Gastroesophageal sphincter (tissue), 4 donors: ENCODE measurements at regions not wholly inside any gene's neighbourhood (a gene's known extent, or its start where the extent isn't known, plus 50 kb on each side); places are given as distances from the start of the nearest gene placed in this dataset.
A peak's percentile ranks its signal among the peaks of the same experiment; 100 is the strongest.

Experiments used
- ATAC-seq: fragments of 150-250 bp; one replicate; pipeline ENCODE4 v1.9.1; 2016; ENCODE audit warnings: mild to moderate bottlenecking, moderate library complexity
- H3K27ac ChIP-seq, 4 donors: fragments of 200-600 bp; sonication (generic) in 3 of 4; 1 replicate in 3 of 4; 2 replicates in 1 of 4; pipeline ENCODE4 v1.5.1; 2016 to 2019
- H3K27me3 ChIP-seq: fragments of 200-600 bp; sonication (generic); one replicate; pipeline ENCODE4 v1.5.1; 2019
- H3K36me3 ChIP-seq, 2 donors: fragments of 200-600 bp; sonication (generic); one replicate each; pipeline ENCODE4 v1.5.1; 2019; ENCODE audit warnings: control low read depth in 1 of 2
- H3K4me1 ChIP-seq, 3 donors: fragments of 200-600 bp; sonication (generic); 1 replicate in 2 of 3; 2 replicates in 1 of 3; pipeline ENCODE4 v1.5.1; 2016 to 2019; ENCODE audit warnings: control low read depth in 2 of 3
- H3K4me3 ChIP-seq, 2 donors: fragments of 200-600 bp; sonication (generic); one replicate each; pipeline ENCODE4 v1.5.1; 2019; ENCODE audit warnings: mild to moderate bottlenecking in 1 of 2, moderate library complexity in 1 of 2
- H3K9me3 ChIP-seq, 3 donors: fragments of 200-600 bp; sonication (generic); one replicate each; pipeline ENCODE4 v1.5.1; 2017 to 2019; ENCODE audit warnings: control low read depth in 2 of 3
- EP300 ChIP-seq: sonication (generic); formaldehyde crosslinking; IDR thresholded peaks from one replicate; pipeline ENCODE4 v1.6.1; 2017; ENCODE audit warnings: antibody characterized with exemption, mild to moderate bottlenecking
- POLR2A ChIP-seq, 2 donors: fragments of 450-650 bp; IDR thresholded peaks; one replicate each; pipeline ENCODE4 v1.6.1; 2017; ENCODE audit warnings: antibody characterized with exemption in 2 of 2, mild to moderate bottlenecking in 2 of 2, moderate library complexity in 1 of 2
- POLR2AphosphoS5 ChIP-seq: sonication (generic); formaldehyde crosslinking; IDR thresholded peaks from one replicate; pipeline ENCODE4 v1.6.1; 2017; ENCODE audit warnings: antibody characterized with exemption
- WGBS, 2 donors: methylation state at CpG; one replicate each; pipeline ENCODE4 v1.1.5; 2018; ENCODE audit warnings: low coverage in 1 of 2; 5-methylcytosine and 5-hydroxymethylcytosine counted together
- TF ChIP-seq, protein P1 (sequence below), 4 experiments: fragments of 200-600 bp in 2 of 4; fragments of 450-650 bp in 2 of 4; sonication (generic) in 1 of 4; IDR thresholded peaks; one replicate each; pipeline ENCODE4 v1.5.1; 2017 to 2019; ENCODE audit warnings: antibody characterized with exemption in 4 of 4, mild to moderate bottlenecking in 2 of 4, moderate library complexity in 2 of 4

DNA sequence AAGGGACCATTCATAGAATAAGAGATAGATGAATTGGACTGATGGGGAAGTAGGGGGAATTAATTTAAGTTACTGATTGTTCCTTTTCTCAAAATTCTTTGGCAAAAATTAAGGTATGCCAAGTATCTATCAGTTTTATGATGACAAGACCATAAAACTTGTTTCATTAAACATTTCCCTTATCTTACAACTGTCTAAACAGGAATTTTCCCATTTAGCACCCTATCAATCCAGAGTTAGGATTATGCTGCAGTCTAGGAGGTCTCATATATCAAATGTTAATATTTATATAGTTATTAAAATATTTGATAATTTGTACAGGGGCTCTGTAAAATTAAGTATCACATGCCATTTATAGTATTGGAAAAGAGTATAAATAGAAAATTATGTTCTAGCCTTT is 51.5 kb upstream of the ARID1B start:
- Histone ChIP-seq H3K9me3 (no peaks in the 10 kb centered on the region), H3K27ac (no peak overlapping the region), H3K4me1 (peaks cover 4 to 14% (median 5%) of the 10 kb centered on the region in 3 donors), H3K36me3 (no peaks in the 10 kb centered on the region), H3K4me3 (no peak overlapping the region), H3K27me3 (no peaks in the 10 kb centered on the region)
- TF ChIP-seq POLR2A (IDR thresholded peaks at IDR 0.05), result no peak
- ATAC-seq, result no peak

DNA sequence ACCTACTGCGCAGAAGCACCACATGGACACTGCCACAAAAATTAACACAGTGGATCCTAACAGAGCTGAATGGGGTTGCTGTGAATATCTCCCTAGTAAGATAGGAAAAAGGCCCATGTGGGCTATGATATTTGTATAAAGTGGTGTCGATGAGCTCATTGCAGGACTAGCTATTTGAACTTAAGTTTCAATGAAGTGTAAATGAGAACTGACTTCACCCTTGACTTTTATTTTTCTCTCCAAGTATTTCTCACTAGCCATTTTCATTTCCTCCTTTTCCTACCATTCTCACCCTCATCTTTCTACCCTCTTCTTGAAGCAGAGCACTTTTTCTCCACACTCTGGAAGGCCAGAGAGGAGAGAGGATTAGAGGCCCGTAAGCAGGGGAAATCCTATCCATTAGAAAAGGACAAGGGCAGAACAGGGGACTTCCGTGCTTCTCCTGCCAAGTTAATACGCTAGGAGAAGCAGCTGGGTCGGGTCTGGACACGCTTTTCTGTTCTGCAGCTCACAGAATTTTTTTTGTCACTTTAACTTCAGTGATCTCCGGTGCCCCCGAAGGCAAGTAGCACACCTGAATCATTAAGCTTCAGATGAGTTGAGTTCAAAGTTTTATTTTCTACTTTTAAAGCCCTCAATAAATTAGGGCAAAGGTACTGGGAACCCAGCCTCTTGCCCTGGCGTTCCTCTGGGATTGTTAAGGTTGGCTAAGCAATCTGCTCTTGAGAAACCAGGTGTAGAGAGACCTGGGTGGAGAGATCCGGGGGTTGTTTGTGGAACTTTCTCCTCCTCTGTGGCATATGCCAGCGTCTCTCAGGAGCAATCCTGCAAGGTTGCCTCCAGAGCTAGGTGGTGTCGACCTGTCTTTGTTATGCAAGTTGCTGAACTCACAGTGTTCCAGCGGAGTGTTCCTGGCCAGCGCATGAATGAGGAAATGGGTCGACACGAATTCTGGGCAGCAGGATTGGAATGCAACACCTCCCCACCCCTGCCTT is 56.2 kb upstream of the ARID1B start:
- no peak for TF ChIP-seq EP300
- no peak for TF ChIP-seq POLR2AphosphoS5
- no peak for TF ChIP-seq POLR2A (IDR thresholded peaks at IDR 0.05)
- TF ChIP-seq, protein P1, sequence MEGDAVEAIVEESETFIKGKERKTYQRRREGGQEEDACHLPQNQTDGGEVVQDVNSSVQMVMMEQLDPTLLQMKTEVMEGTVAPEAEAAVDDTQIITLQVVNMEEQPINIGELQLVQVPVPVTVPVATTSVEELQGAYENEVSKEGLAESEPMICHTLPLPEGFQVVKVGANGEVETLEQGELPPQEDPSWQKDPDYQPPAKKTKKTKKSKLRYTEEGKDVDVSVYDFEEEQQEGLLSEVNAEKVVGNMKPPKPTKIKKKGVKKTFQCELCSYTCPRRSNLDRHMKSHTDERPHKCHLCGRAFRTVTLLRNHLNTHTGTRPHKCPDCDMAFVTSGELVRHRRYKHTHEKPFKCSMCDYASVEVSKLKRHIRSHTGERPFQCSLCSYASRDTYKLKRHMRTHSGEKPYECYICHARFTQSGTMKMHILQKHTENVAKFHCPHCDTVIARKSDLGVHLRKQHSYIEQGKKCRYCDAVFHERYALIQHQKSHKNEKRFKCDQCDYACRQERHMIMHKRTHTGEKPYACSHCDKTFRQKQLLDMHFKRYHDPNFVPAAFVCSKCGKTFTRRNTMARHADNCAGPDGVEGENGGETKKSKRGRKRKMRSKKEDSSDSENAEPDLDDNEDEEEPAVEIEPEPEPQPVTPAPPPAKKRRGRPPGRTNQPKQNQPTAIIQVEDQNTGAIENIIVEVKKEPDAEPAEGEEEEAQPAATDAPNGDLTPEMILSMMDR (IDR thresholded peaks at IDR 0.05), result no peak
- Histone ChIP-seq H3K27me3 (no peaks in the 10 kb centered on the region), H3K9me3 (no peaks in the 10 kb centered on the region), H3K4me3 (peak overlapping the region in 1 of 2 donors; percentile 51), H3K36me3 (no peaks in the 10 kb centered on the region), H3K4me1 (peaks cover 4 to 40% (median 15%) of the 10 kb centered on the region in 3 donors), H3K27ac (peak overlapping the region; percentile 35 to 92 (median 88))
- ATAC-seq, result no peak
- WGBS, 2 donors, result 39 to 43% methylated on average over 12 to 14 of the region's 17 CpGs

DNA sequence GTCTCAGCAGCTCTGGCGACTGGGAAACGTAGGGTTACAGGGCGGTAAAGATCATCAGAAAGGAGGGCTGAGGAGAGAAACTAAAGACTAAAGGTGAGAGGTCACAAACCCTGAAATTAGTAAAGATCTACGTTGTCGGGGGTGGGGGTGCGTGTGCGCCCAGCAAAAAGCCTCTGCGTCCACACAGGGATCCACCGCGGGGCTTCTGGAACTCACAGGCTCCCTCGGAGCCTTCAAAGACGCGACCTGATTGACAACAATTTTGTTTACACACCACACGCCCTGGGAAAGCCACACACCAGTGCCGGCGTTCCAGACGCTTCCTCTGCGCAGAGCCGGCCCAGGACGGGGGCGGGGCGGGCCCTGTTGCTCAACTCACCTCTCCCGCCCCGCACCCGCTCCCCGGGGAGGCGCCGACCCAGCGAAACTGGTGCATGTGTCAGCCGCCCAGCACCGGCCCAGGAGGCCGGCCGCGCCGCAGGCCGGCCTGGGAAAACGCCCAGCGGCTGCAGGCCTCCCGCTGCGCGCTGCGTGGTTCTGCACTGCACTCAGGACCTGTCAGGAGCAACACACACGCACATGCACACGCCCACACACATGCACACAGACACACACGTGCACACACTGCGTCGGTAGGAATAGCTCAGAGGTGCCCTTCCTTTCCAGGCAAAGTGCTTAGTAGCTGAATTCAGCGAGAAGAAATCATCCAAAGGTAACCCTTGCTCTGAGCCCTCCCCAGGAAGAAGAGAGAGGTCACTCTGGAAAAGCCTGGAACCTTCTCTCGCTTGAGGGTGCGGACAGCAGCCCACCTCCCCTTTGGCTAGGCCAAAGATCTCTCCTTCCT is 57.2 kb upstream of the ARID1B start:
- Histone ChIP-seq H3K4me1 (peaks cover 4 to 40% (median 15%) of the 10 kb centered on the region in 3 donors), H3K9me3 (no peaks in the 10 kb centered on the region), H3K27ac (peak overlapping the region; percentile 68 to 92 (median 88)), H3K4me3 (peak overlapping the region; percentile 17 to 51), H3K27me3 (no peaks in the 10 kb centered on the region), H3K36me3 (no peaks in the 10 kb centered on the region)
- 17 to 37% methylated on average over 7 to 9 of the region's 50 CpGs for WGBS, 2 donors
- peak; percentile 83 for TF ChIP-seq POLR2AphosphoS5
- no peak for TF ChIP-seq EP300
- TF ChIP-seq POLR2A (IDR thresholded peaks at IDR 0.05), result peak in 1 of 2 donors; percentile 41
- peak; percentile 99 for ATAC-seq

DNA sequence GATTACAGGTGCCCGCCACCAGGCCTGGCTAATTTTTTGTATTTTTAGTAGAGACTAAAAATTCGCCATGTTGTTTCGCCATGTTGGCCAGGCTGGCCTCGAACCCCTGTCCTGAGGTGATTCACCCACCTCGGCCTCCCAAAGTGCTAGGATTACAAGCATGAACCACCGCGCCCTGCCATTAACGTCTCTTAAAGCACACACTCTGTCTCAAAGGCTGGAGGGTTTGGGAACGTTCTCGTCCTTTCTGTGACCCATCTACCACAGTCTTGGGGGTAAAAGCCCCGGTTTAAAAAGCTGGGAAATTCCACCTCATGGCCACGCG is 57.8 kb upstream of the ARID1B start:
- H3K4me1 ChIP-seq, result peaks cover 4 to 40% (median 15%) of the 10 kb centered on the region in 3 donors
- no peaks in the 10 kb centered on the region for H3K36me3 ChIP-seq
- no peaks in the 10 kb centered on the region for H3K27me3 ChIP-seq
- no peaks in the 10 kb centered on the region for H3K9me3 ChIP-seq
- no peak for TF ChIP-seq EP300
- peak overlapping the region; percentile 17 to 51 for H3K4me3 ChIP-seq
- WGBS, 2 donors, result 41% methylated on average over 3 of the region's 13 CpGs; no CpG with 5 or more reads in 1 of the 2 donors
- peak overlapping the region; percentile 68 to 92 (median 88) for H3K27ac ChIP-seq
- no peak for ATAC-seq

DNA sequence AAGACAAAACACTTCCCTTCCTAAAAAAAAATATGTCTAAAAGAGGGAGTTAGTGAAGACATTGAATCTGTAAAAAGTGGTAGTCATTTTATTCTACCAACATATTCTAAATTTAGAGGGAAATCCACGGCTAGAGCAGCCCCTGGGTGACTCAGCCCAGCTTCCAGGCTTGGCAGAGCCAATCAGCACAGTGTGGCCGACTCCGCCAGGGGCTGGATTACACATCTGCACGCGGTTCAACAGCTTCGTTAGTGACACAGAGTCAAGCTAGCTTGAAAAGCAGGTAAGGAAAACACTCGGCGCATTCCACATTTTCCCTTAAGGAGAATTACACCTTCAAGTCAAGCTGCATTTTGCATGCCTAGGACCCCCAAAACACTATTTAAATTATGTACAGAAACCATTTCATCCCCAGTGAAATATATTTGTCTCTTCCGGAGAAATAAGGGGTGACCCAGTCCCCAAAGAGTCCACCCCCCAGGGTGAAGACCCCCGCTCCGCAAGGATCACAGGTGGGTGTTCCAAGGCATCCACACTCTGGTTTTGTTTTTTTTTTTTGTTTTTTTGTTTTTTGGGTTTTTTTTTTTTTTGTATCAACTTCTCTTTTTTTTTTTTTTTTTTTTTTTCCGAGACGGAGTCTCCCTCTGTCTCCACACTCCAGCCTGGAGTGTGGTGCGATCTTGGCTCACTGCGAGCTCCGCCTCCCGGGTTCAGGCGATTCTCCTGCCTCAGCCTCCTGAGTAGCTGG is 58.4 kb upstream of the ARID1B start:
- TF ChIP-seq EP300 (no peak), POLR2AphosphoS5 (peak; percentile 40)
- TF ChIP-seq, protein P1 (IDR thresholded peaks at IDR 0.05), result peak in 2 of 4 experiments; percentile 8 to 10
- WGBS, 2 donors, result 61 to 70% methylated on average over 5 to 8 of the region's 18 CpGs
- H3K27ac ChIP-seq, result peak overlapping the region in 3 of 4 donors; percentile 85 to 92 (median 91)
- peaks cover 4 to 40% (median 15%) of the 10 kb centered on the region in 3 donors for H3K4me1 ChIP-seq
- H3K4me3 ChIP-seq, result no peak overlapping the region
- H3K36me3 ChIP-seq, result no peaks in the 10 kb centered on the region
- no peaks in the 10 kb centered on the region for H3K27me3 ChIP-seq
- peak; percentile 40 for ATAC-seq
- no peaks in the 10 kb centered on the region for H3K9me3 ChIP-seq

DNA sequence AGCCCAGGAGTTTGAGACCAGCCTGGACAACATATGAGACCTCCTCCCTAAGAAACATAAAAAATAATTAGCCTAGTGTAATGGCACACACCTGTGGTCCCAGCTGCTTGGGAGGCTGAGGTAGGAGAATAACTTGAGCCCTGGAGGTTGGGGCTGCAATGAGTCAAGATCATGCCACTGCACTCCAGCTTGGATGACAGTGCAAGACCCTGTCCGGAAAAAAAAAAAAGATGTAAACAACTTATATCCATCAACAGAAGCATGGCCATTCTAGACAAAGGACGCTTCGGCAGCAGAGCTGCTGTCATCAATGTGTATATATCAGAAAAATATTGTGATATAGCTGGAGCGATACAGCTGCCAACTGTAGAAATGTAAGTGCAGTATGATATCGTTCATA is 59.6 kb upstream of the ARID1B start:
- 84 to 86% methylated on average over 4 to 5 of the region's 5 CpGs for WGBS, 2 donors
- Histone ChIP-seq H3K4me1 (peaks cover 4 to 40% (median 15%) of the 10 kb centered on the region in 3 donors), H3K4me3 (no peak overlapping the region), H3K9me3 (no peaks in the 10 kb centered on the region), H3K27me3 (no peaks in the 10 kb centered on the region), H3K27ac (no peak overlapping the region), H3K36me3 (no peaks in the 10 kb centered on the region)
- no peak for ATAC-seq
- TF ChIP-seq EP300 (no peak), POLR2AphosphoS5 (no peak), POLR2A (IDR thresholded peaks at IDR 0.05) (no peak)
- TF ChIP-seq, protein P1 (IDR thresholded peaks at IDR 0.05), result no peak
